K562 (cell line): ENCODE measurements at regions not wholly inside any gene's neighbourhood (a gene's known extent, or its start where the extent isn't known, plus 50 kb on each side); places are given as distances from the start of the nearest gene placed in this dataset.

Experiments used
- MED1 ChIP-seq: sonication (generic); formaldehyde crosslinking; IDR thresholded peaks from 2 replicates; pipeline ENCODE4 v1.8.1; 2023; ENCODE audit warnings: missing genetic modification reagents, borderline replicate concordance
- TF ChIP-seq, protein P1 (sequence below), 2 experiments: fragments of 450-650 bp in 1 of 2; sonication (generic) in 1 of 2; formaldehyde crosslinking in 1 of 2; IDR thresholded peaks; 2 replicates each; pipeline versions ENCODE4 v1.7.1 to v1.9.0; 2016 to 2022; ENCODE audit warnings: inconsistent platforms in 1 of 2, mild to moderate bottlenecking in 1 of 2, missing genetic modification reagents in 1 of 2

DNA sequence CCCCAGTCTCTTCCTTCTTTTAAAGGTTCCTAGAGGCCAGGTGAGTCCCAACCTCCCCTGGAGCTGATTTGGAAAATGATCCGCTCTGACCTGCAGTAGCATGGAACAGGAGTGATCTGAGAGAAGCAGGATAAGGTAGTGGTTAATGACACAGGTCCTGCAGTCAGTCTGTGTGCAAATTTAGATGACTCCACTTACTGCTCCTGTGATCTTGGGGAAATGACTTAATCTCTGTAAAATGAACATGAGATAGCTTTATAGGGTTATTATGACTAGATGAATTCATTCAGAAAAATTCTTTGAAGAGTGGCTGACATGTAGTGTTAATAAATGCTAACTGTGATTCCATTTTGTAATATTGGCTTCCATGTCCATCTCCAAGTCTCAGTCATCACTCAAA, 374.9 kb upstream of the CAMK1G start (continued):
- TF ChIP-seq, protein P1, sequence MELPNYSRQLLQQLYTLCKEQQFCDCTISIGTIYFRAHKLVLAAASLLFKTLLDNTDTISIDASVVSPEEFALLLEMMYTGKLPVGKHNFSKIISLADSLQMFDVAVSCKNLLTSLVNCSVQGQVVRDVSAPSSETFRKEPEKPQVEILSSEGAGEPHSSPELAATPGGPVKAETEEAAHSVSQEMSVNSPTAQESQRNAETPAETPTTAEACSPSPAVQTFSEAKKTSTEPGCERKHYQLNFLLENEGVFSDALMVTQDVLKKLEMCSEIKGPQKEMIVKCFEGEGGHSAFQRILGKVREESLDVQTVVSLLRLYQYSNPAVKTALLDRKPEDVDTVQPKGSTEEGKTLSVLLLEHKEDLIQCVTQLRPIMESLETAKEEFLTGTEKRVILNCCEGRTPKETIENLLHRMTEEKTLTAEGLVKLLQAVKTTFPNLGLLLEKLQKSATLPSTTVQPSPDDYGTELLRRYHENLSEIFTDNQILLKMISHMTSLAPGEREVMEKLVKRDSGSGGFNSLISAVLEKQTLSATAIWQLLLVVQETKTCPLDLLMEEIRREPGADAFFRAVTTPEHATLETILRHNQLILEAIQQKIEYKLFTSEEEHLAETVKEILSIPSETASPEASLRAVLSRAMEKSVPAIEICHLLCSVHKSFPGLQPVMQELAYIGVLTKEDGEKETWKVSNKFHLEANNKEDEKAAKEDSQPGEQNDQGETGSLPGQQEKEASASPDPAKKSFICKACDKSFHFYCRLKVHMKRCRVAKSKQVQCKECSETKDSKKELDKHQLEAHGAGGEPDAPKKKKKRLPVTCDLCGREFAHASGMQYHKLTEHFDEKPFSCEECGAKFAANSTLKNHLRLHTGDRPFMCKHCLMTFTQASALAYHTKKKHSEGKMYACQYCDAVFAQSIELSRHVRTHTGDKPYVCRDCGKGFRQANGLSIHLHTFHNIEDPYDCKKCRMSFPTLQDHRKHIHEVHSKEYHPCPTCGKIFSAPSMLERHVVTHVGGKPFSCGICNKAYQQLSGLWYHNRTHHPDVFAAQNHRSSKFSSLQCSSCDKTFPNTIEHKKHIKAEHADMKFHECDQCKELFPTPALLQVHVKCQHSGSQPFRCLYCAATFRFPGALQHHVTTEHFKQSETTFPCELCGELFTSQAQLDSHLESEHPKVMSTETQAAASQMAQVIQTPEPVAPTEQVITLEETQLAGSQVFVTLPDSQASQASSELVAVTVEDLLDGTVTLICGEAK (IDR thresholded peaks at IDR 0.05), result no peak
- TF ChIP-seq, protein P1 (CRISPR knock-in tag; IDR thresholded peaks at IDR 0.05), result no peak
- no peak for TF ChIP-seq MED1
